GM19238 (cell line): ENCODE measurements at regions not wholly inside any gene's neighbourhood (a gene's known extent, or its start where the extent isn't known, plus 50 kb on each side); places are given as distances from the start of the nearest gene placed in this dataset.
"Not testable (repeated sequence)": the region's sequence is repeated elsewhere in the genome, so short reads cannot be mapped to it uniquely, and the experiment has no call there.

Experiments used
- DNase-seq: peaks from one replicate; pipeline ENCODE4 v3.0.0; 2011; ENCODE audit warnings: low spot score; ENCODE audit not compliant: insufficient read length

- DNase-seq, result not testable (repeated sequence)
Measured at GRCh38 chr5:1731855-1732237, 67.8 kb downstream of the MRPL36 start.

- no peak for DNase-seq
Measured at GRCh38 chr5:1731091-1731639, 68.5 kb downstream of the MRPL36 start.

- DNase-seq, result no peak
Measured at GRCh38 chr5:1730487-1730847, 69.2 kb downstream of the MRPL36 start.

- DNase-seq, result no peak
Measured at GRCh38 chr5:1729641-1730486, 69.8 kb downstream of the MRPL36 start.

- no peak for DNase-seq
Measured at GRCh38 chr5:1728846-1729245, 70.8 kb downstream of the MRPL36 start.

- DNase-seq, result no peak
Measured at GRCh38 chr5:1727571-1727970, 72.1 kb downstream of the MRPL36 start.

GRCh38 chr5:1726956-1727355 is 72.7 kb downstream of the MRPL36 start:
- DNase-seq, result no peak

- DNase-seq, result no peak
Measured at GRCh38 chr5:1726469-1726865, 73.2 kb downstream of the MRPL36 start.

- no peak for DNase-seq
Measured at GRCh38 chr5:1725641-1726468, 73.8 kb downstream of the MRPL36 start.

GRCh38 chr5:1724822-1725602 is 74.6 kb downstream of the MRPL36 start:
- no peak for DNase-seq

- no peak for DNase-seq
Measured at GRCh38 chr5:1723957-1724821, 75.4 kb downstream of the MRPL36 start.

GRCh38 chr5:1723476-1723875 is 76.2 kb downstream of the MRPL36 start:
- DNase-seq, result no peak

- DNase-seq, result no peak
Measured at GRCh38 chr5:1722877-1723276, 76.8 kb downstream of the MRPL36 start.

- no peak for DNase-seq
Measured at GRCh38 chr5:1720396-1721110, 79.1 kb downstream of the MRPL36 start.

GRCh38 chr5:1719860-1720259 is 79.8 kb downstream of the MRPL36 start:
- DNase-seq, result no peak

GRCh38 chr5:1718669-1719068 is 81.0 kb downstream of the MRPL36 start:
- no peak for DNase-seq

GRCh38 chr5:1710091-1710490 is 89.5 kb downstream of the MRPL36 start:
- DNase-seq, result not testable (repeated sequence)

- no peak for DNase-seq
Measured at GRCh38 chr5:1709171-1709803, 90.3 kb downstream of the MRPL36 start.

- no peak for DNase-seq
Measured at GRCh38 chr5:1708592-1709141, 91.0 kb downstream of the MRPL36 start.
